T-cell (primary cell): ENCODE measurements at regions not wholly inside any gene's neighbourhood (a gene's known extent, or its start where the extent isn't known, plus 50 kb on each side); places are given as distances from the start of the nearest gene placed in this dataset.

Source experiments
- ATAC-seq, 4 experiments: fragments of 200-7000 bp in 3 of 4; fragments of 150-1000 bp in 1 of 4; cut with Tn5 transposase; replicated peaks in 1 of 4; 1 replicate in 3 of 4; 2 replicates in 1 of 4; pipeline ENCODE4 v1.10.0; 2021; ENCODE audit warnings: moderate library complexity in 3 of 4, mild to moderate bottlenecking in 2 of 4, moderate number of reproducible peaks in 1 of 4
- CTCF ChIA-PET, 2 donors: fragments of 300-600 bp; sonication (Branson Sonifier 250); formaldehyde crosslinking; loops; one replicate each; lab custom pipeline; 2022; ENCODE audit warnings: antibody characterized with exemption in 2 of 2; lab: Charles Lee
- POLR2A ChIA-PET, 2 donors: fragments of 300-600 bp; sonication (Branson Sonifier 250); formaldehyde crosslinking; loops; one replicate each; lab custom pipeline; 2022; ENCODE audit warnings: antibody characterized with exemption in 2 of 2; lab: Charles Lee
- DNase-seq, 35 experiments: peaks; one replicate each; pipeline versions ENCODE4 v3.0.0 to v3.0.0-alpha.2; 2013 to 2023
- H3K27ac ChIP-seq: one replicate; pipeline ENCODE4 v1.5.1; 2013; ENCODE audit warnings: low read length
- H3K27me3 ChIP-seq, 2 experiments: replicated peaks in 1 of 2; 1 replicate in 1 of 2; 2 replicates in 1 of 2; pipeline versions ENCODE4 v1.6.1 to v1.7.0; 2013; ENCODE audit warnings: low read length in 1 of 2, mixed read lengths in 1 of 2; ENCODE audit not compliant: control insufficient read depth in 2 of 2, insufficient read depth in 2 of 2; ENCODE audit errors: extremely low read depth in 1 of 2
- H3K36me3 ChIP-seq, 2 donors: 1 replicate in 1 of 2; 2 replicates in 1 of 2; pipeline versions ENCODE4 v1.6.1 to v1.7.0; 2013; ENCODE audit warnings: low read length in 1 of 2; ENCODE audit not compliant: control insufficient read depth in 2 of 2, insufficient read depth in 1 of 2; ENCODE audit errors: extremely low read depth in 1 of 2
- H3K4me1 ChIP-seq, 2 experiments: 1 replicate in 1 of 2; 2 replicates in 1 of 2; pipeline versions ENCODE4 v1.6.1 to v1.7.0; 2013; ENCODE audit warnings: low read length in 2 of 2, mixed read lengths in 1 of 2; ENCODE audit not compliant: insufficient read depth in 2 of 2, control insufficient read depth in 1 of 2; ENCODE audit errors: extremely low read depth in 1 of 2
- H3K4me3 ChIP-seq, 2 donors: 1 replicate in 1 of 2; 2 replicates in 1 of 2; pipeline versions ENCODE4 v1.5.1 to v1.7.0; 2013; ENCODE audit warnings: mild to moderate bottlenecking in 2 of 2, low read length in 1 of 2, moderate library complexity in 1 of 2; ENCODE audit not compliant: control insufficient read depth in 1 of 2; ENCODE audit errors: extremely low read depth in 1 of 2
- H3K9me3 ChIP-seq: 2 replicates; pipeline ENCODE4 v1.7.0; 2013
- H3K27ac Mint-ChIP-seq, 2 donors: one replicate each; pipeline ENCODE4 v1.8.0; 2020 to 2021; ENCODE audit warnings: mild to moderate bottlenecking in 2 of 2, mixed read lengths in 2 of 2
- H3K27me3 Mint-ChIP-seq, 2 donors: one replicate each; pipeline ENCODE4 v1.8.0; 2021 to 2022; ENCODE audit warnings: mixed read lengths in 2 of 2
- H3K36me3 Mint-ChIP-seq: one replicate; pipeline ENCODE4 v1.8.0; 2021; ENCODE audit warnings: mixed read lengths
- H3K4me1 Mint-ChIP-seq, 3 donors: one replicate each; pipeline ENCODE4 v1.8.0; 2020 to 2022; ENCODE audit warnings: mixed read lengths in 3 of 3, mild to moderate bottlenecking in 1 of 3
- H3K4me3 Mint-ChIP-seq, 3 donors: one replicate each; pipeline ENCODE4 v1.8.0; 2020 to 2022; ENCODE audit warnings: mild to moderate bottlenecking in 3 of 3, mixed read lengths in 3 of 3, moderate library complexity in 3 of 3
- H3K9me3 Mint-ChIP-seq, 3 donors: one replicate each; pipeline ENCODE4 v1.8.0; 2020 to 2022; ENCODE audit warnings: mixed read lengths in 3 of 3
- WGBS: methylation state at CpG from one replicate; pipeline ENCODE4 v1.1.5; 2013; ENCODE audit warnings: missing lambda C conversion rate; ENCODE audit not compliant: insufficient coverage; 5-methylcytosine and 5-hydroxymethylcytosine counted together

- H3K4me1 ChIP-seq, result peaks cover 0 to 5% of the 10 kb centered on the region in 2 experiments
- no peak overlapping the region for H3K27ac ChIP-seq
- no peak overlapping the region for H3K4me3 Mint-ChIP-seq
- no peak overlapping the region for H3K27ac Mint-ChIP-seq
- no peaks in the 10 kb centered on the region for H3K36me3 ChIP-seq
- ChIA-PET CTCF (no interaction called here), POLR2A (no interaction called here)
- WGBS, result 86% methylated on average over 2 of the region's 4 CpGs
- no peak for DNase-seq
- no peak for ATAC-seq
- no peaks in the 10 kb centered on the region for H3K36me3 Mint-ChIP-seq
- no peaks in the 10 kb centered on the region for H3K9me3 Mint-ChIP-seq
- peaks cover 0 to 11% of the 10 kb centered on the region in 2 experiments for H3K27me3 ChIP-seq
- H3K27me3 Mint-ChIP-seq, result no peaks in the 10 kb centered on the region
- H3K4me1 Mint-ChIP-seq, result peaks cover 0 to 7% (median 0%) of the 10 kb centered on the region in 3 donors
- H3K9me3 ChIP-seq, result no peaks in the 10 kb centered on the region
- H3K4me3 ChIP-seq, result no peak overlapping the region
Observed at GRCh38 chr9:95756986-95757385, 118.5 kb upstream of the ERCC6L2 start.

GRCh38 chr9:95756101-95756500 lies 119.4 kb upstream of the ERCC6L2 start:
- no peaks in the 10 kb centered on the region for H3K36me3 ChIP-seq
- Mint-ChIP-seq H3K4me1 (peaks cover under 1 to 8% (median under 1%) of the 10 kb centered on the region in 3 donors), H3K27ac (no peak overlapping the region), H3K36me3 (no peaks in the 10 kb centered on the region), H3K4me3 (no peak overlapping the region), H3K9me3 (no peaks in the 10 kb centered on the region), H3K27me3 (peaks cover under 1% of the 10 kb centered on the region in 2 donors)
- no peak overlapping the region for H3K27ac ChIP-seq
- ChIA-PET CTCF (no interaction called here), POLR2A (no interaction called here)
- peaks cover under 1 to 9% of the 10 kb centered on the region in 2 experiments for H3K4me1 ChIP-seq
- ATAC-seq (no peak), DNase-seq (no peak)
- 100% methylated on average over 2 of the region's 3 CpGs for WGBS
- H3K4me3 ChIP-seq, result no peak overlapping the region
- peaks cover 0 to 14% of the 10 kb centered on the region in 2 experiments for H3K27me3 ChIP-seq
- no peaks in the 10 kb centered on the region for H3K9me3 ChIP-seq

GRCh38 chr9:95755421-95755730 lies 120.1 kb upstream of the ERCC6L2 start:
- CTCF ChIA-PET, result no interaction called here

GRCh38 chr9:95754533-95755420 lies 120.7 kb upstream of the ERCC6L2 start:
- peaks cover 3 to 4% of the 10 kb centered on the region in 2 donors for H3K27me3 Mint-ChIP-seq
- peaks cover 6 to 22% of the 10 kb centered on the region in 2 experiments for H3K4me1 ChIP-seq
- H3K9me3 ChIP-seq, result no peaks in the 10 kb centered on the region
- ChIA-PET POLR2A (no interaction called here), CTCF (no interaction called here)
- H3K36me3 ChIP-seq, result no peaks in the 10 kb centered on the region
- H3K27ac Mint-ChIP-seq, result no peak overlapping the region
- no peaks in the 10 kb centered on the region for H3K9me3 Mint-ChIP-seq
- peaks cover 0 to 26% of the 10 kb centered on the region in 2 experiments for H3K27me3 ChIP-seq
- no peak overlapping the region for H3K4me3 ChIP-seq
- ATAC-seq (no peak), DNase-seq (no peak)
- no peaks in the 10 kb centered on the region for H3K36me3 Mint-ChIP-seq
- peaks cover 10 to 20% (median 10%) of the 10 kb centered on the region in 3 donors for H3K4me1 Mint-ChIP-seq
- H3K4me3 Mint-ChIP-seq, result no peak overlapping the region
- no peak overlapping the region for H3K27ac ChIP-seq
- 93% methylated on average over 12 of the region's 15 CpGs for WGBS

More at GRCh38 chr9:95755421-95755730, 120.1 kb upstream of the ERCC6L2 start:
- no peak overlapping the region for H3K4me3 ChIP-seq
- peaks cover 0 to 21% of the 10 kb centered on the region in 2 experiments for H3K27me3 ChIP-seq
- Mint-ChIP-seq H3K9me3 (no peaks in the 10 kb centered on the region), H3K36me3 (no peaks in the 10 kb centered on the region), H3K27me3 (peaks cover 3 to 4% of the 10 kb centered on the region in 2 donors), H3K27ac (no peak overlapping the region), H3K4me1 (peaks cover 7 to 15% (median 7%) of the 10 kb centered on the region in 3 donors), H3K4me3 (no peak overlapping the region)
- no peak for DNase-seq
- 89% methylated on average over 3 of the region's 3 CpGs for WGBS
- H3K27ac ChIP-seq, result no peak overlapping the region
- POLR2A ChIA-PET, result no interaction called here
- ATAC-seq, result no peak
- H3K4me1 ChIP-seq, result peaks cover 4 to 16% of the 10 kb centered on the region in 2 experiments
- H3K9me3 ChIP-seq, result no peaks in the 10 kb centered on the region
- no peaks in the 10 kb centered on the region for H3K36me3 ChIP-seq

GRCh38 chr9:95753762-95754465 lies 121.6 kb upstream of the ERCC6L2 start:
- Mint-ChIP-seq H3K27me3 (peaks cover 3 to 6% of the 10 kb centered on the region in 2 donors), H3K4me1 (peaks cover 15 to 27% (median 15%) of the 10 kb centered on the region in 3 donors), H3K27ac (no peak overlapping the region), H3K4me3 (no peak overlapping the region), H3K36me3 (no peaks in the 10 kb centered on the region), H3K9me3 (no peaks in the 10 kb centered on the region)
- Histone ChIP-seq H3K9me3 (no peaks in the 10 kb centered on the region), H3K4me3 (no peak overlapping the region), H3K4me1 (peaks cover 6 to 25% of the 10 kb centered on the region in 2 experiments), H3K27me3 (peaks cover 0 to 26% of the 10 kb centered on the region in 2 experiments), H3K27ac (no peak overlapping the region), H3K36me3 (no peaks in the 10 kb centered on the region)
- CTCF ChIA-PET, result interaction anchor here in 1 of 2 donors (0.6 kb wide), 1 partner anchor 22 kb away, joined by 3 read pairs; no protein-coding TSS in a partner anchor
- POLR2A ChIA-PET, result no interaction called here
- no peak for DNase-seq
- no peak for ATAC-seq
- WGBS, result 69% methylated on average over 2 of the region's 7 CpGs

- peaks cover 18 to 33% (median 19%) of the 10 kb centered on the region in 3 donors for H3K4me1 Mint-ChIP-seq
- no peak for ATAC-seq
- H3K27me3 Mint-ChIP-seq, result peaks cover 7 to 10% of the 10 kb centered on the region in 2 donors
- H3K36me3 Mint-ChIP-seq, result no peaks in the 10 kb centered on the region
- WGBS, result 49% methylated on average over 32 of the region's 41 CpGs
- Histone ChIP-seq H3K36me3 (no peaks in the 10 kb centered on the region), H3K27ac (no peak overlapping the region), H3K27me3 (peaks cover 0 to 26% of the 10 kb centered on the region in 2 experiments), H3K4me3 (no peak overlapping the region), H3K4me1 (peaks cover 6 to 25% of the 10 kb centered on the region in 2 experiments), H3K9me3 (no peaks in the 10 kb centered on the region)
- H3K9me3 Mint-ChIP-seq, result no peaks in the 10 kb centered on the region
- no peak overlapping the region for H3K27ac Mint-ChIP-seq
- H3K4me3 Mint-ChIP-seq, result no peak overlapping the region
- CTCF ChIA-PET, result interaction anchor here in 1 of 2 donors (0.5 kb wide), 1 partner anchor 30 kb away, joined by 3 read pairs; no protein-coding TSS in a partner anchor
- DNase-seq, result no peak
- POLR2A ChIA-PET, result no interaction called here
Observed at GRCh38 chr9:95752129-95752731, 123.3 kb upstream of the ERCC6L2 start.
